MM.1S (cell line): ENCODE measurements at regions not wholly inside any gene's neighbourhood (a gene's known extent, or its start where the extent isn't known, plus 50 kb on each side); places are given as distances from the start of the nearest gene placed in this dataset.

Source experiments
- DNase-seq: peaks from one replicate; pipeline ENCODE4 v3.0.0-alpha.2; 2015
- H2AFZ ChIP-seq: fragments of 300-600 bp; sonication (generic); 2 replicates; pipeline ENCODE4 v1.6.0; 2016; ENCODE audit warnings: antibody characterized with exemption, low read length
- H3F3A ChIP-seq: fragments of 300-600 bp; sonication (generic); 2 replicates; pipeline ENCODE4 v1.6.1; 2016; ENCODE audit warnings: mild to moderate bottlenecking, antibody characterized with exemption, low read length, moderate library complexity, mixed read lengths; ENCODE audit not compliant: insufficient read depth
- H3K27ac ChIP-seq: fragments of 300-600 bp; sonication (generic); 2 replicates; pipeline ENCODE4 v1.5.1; 2016; ENCODE audit warnings: mild to moderate bottlenecking, low read length
- H3K27me3 ChIP-seq: fragments of 300-600 bp; sonication (generic); replicated peaks from 2 replicates; pipeline ENCODE4 v1.6.0; 2016; ENCODE audit warnings: low read length; ENCODE audit not compliant: insufficient read depth
- H3K36me3 ChIP-seq: fragments of 300-600 bp; sonication (generic); replicated peaks from 2 replicates; pipeline ENCODE4 v1.6.1; 2016; ENCODE audit warnings: mild to moderate bottlenecking, low read length, mixed read lengths; ENCODE audit not compliant: insufficient read depth
- H3K4me1 ChIP-seq: fragments of 300-600 bp; sonication (generic); 2 replicates; pipeline ENCODE4 v1.6.1; 2016; ENCODE audit warnings: low read length, mixed read lengths
- H3K4me2 ChIP-seq: fragments of 300-600 bp; sonication (generic); 2 replicates; pipeline ENCODE4 v1.6.0; 2016; ENCODE audit warnings: low read depth, low read length
- H3K4me3 ChIP-seq: fragments of 300-600 bp; sonication (generic); 2 replicates; pipeline ENCODE4 v1.5.1; 2016; ENCODE audit warnings: low read length, mixed read lengths
- H3K79me2 ChIP-seq: fragments of 300-600 bp; sonication (generic); 2 replicates; pipeline ENCODE4 v1.6.1; 2016; ENCODE audit warnings: mixed run types, low read length, mixed read lengths
- H3K9ac ChIP-seq: fragments of 300-600 bp; sonication (generic); 2 replicates; pipeline ENCODE4 v1.6.1; 2016; ENCODE audit warnings: low read length, mixed read lengths
- H3K9me2 ChIP-seq: fragments of 300-600 bp; sonication (generic); replicated peaks from 2 replicates; pipeline ENCODE4 v1.6.1; 2016; ENCODE audit warnings: mild to moderate bottlenecking, low read length, mixed read lengths; ENCODE audit not compliant: insufficient read depth
- H3K9me3 ChIP-seq: fragments of 300-600 bp; sonication (generic); replicated peaks from 2 replicates; pipeline ENCODE4 v1.6.1; 2016; ENCODE audit warnings: mild to moderate bottlenecking, low read length, mixed read lengths; ENCODE audit not compliant: insufficient read depth
- H4K20me1 ChIP-seq: fragments of 300-600 bp; sonication (generic); 2 replicates; pipeline ENCODE4 v1.6.1; 2016; ENCODE audit warnings: mild to moderate bottlenecking, low read length, moderate library complexity, mixed read lengths; ENCODE audit not compliant: insufficient read depth
- EZH2 ChIP-seq: fragments of 300-600 bp; sonication (generic); optimal IDR thresholded peaks from 2 replicates; pipeline ENCODE3; 2017; ENCODE audit warnings: low read depth, mild to moderate bottlenecking, antibody characterized with exemption, low read length, mixed read lengths
- EZH2phosphoT487 ChIP-seq: fragments of 300-600 bp; sonication (generic); IDR thresholded peaks from 2 replicates; pipeline ENCODE4 v1.6.1; 2018; ENCODE audit warnings: antibody characterized with exemption, low read length
- TF ChIP-seq, protein P1 (sequence below): fragments of 300-600 bp; sonication (generic); IDR thresholded peaks from 2 replicates; pipeline ENCODE4 v1.5.1; 2016; ENCODE audit warnings: antibody characterized with exemption, low read length, mixed read lengths

- no peaks in the 10 kb centered on the region for H3F3A ChIP-seq
- no peak overlapping the region for H3K4me2 ChIP-seq
- H3K27ac ChIP-seq: no peak overlapping the region
- H3K9me3 ChIP-seq: no peaks in the 10 kb centered on the region
- no peak for DNase-seq
- H3K79me2 ChIP-seq: no peaks in the 10 kb centered on the region
- no peaks in the 10 kb centered on the region for H3K9me2 ChIP-seq
- TF ChIP-seq EZH2phosphoT487 (no peak), EZH2 (no peak)
- TF ChIP-seq, protein P1, sequence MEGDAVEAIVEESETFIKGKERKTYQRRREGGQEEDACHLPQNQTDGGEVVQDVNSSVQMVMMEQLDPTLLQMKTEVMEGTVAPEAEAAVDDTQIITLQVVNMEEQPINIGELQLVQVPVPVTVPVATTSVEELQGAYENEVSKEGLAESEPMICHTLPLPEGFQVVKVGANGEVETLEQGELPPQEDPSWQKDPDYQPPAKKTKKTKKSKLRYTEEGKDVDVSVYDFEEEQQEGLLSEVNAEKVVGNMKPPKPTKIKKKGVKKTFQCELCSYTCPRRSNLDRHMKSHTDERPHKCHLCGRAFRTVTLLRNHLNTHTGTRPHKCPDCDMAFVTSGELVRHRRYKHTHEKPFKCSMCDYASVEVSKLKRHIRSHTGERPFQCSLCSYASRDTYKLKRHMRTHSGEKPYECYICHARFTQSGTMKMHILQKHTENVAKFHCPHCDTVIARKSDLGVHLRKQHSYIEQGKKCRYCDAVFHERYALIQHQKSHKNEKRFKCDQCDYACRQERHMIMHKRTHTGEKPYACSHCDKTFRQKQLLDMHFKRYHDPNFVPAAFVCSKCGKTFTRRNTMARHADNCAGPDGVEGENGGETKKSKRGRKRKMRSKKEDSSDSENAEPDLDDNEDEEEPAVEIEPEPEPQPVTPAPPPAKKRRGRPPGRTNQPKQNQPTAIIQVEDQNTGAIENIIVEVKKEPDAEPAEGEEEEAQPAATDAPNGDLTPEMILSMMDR: no peak
- H4K20me1 ChIP-seq: no peaks in the 10 kb centered on the region
- no peak overlapping the region for H2AFZ ChIP-seq
- H3K36me3 ChIP-seq: no peaks in the 10 kb centered on the region
- no peaks in the 10 kb centered on the region for H3K4me1 ChIP-seq
- H3K9ac ChIP-seq: no peak overlapping the region
- no peaks in the 10 kb centered on the region for H3K27me3 ChIP-seq
- no peak overlapping the region for H3K4me3 ChIP-seq
Observed at GRCh38 chr1:55831759-55832158, 616.6 kb upstream of the USP24 start.

DNA sequence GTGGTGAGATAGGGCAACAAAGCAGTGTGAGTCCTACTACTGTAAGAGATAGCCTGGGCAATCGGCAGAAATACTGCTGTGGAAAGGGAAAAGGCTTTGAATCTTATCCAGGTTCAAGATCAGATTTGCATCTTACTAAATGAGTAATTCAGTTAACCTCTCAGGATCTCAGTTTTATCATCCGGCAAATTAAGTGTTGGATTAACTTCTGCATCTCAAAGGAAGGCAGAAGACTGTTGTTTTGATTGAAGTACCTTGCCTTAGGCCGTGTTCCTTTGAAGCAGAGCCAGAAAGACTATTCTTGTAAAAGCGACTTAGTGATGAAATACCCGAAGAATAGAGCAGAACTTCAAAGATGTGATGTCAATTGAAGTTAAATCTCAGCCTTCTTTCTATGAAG, 612.9 kb upstream of the USP24 start:
- Histone ChIP-seq H3F3A (no peaks in the 10 kb centered on the region), H3K4me1 (no peaks in the 10 kb centered on the region), H3K36me3 (no peaks in the 10 kb centered on the region), H3K4me2 (no peak overlapping the region), H3K4me3 (no peak overlapping the region), H3K27ac (no peak overlapping the region), H2AFZ (no peak overlapping the region), H3K27me3 (no peaks in the 10 kb centered on the region), H3K9me3 (no peaks in the 10 kb centered on the region), H3K79me2 (no peaks in the 10 kb centered on the region), H3K9ac (no peak overlapping the region), H4K20me1 (no peaks in the 10 kb centered on the region), H3K9me2 (no peaks in the 10 kb centered on the region)
- no peak for DNase-seq
- TF ChIP-seq, protein P1: no peak
- no peak for TF ChIP-seq EZH2
- no peak for TF ChIP-seq EZH2phosphoT487

DNA sequence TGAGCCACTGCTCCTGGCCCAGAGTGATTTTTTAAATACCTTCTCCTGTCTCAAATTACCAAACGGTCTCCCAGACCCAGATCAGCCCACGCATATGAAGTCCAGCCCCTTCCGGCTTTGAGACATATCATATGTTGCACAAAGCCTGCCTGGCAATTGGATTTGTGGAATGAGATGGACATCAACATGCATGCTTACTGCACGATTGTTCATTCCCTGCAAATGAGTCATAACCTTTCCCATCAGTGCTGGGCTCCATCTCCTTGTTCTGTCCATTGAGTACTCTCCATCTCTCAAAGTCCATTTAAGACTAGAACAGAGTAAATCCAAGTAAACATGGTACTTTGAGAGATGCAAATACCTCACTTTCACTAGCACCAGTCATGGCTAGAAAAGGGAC, 612.2 kb upstream of the USP24 start:
- no peak overlapping the region for H3K27ac ChIP-seq
- no peak overlapping the region for H2AFZ ChIP-seq
- H3K9me3 ChIP-seq: no peaks in the 10 kb centered on the region
- H3K4me2 ChIP-seq: no peak overlapping the region
- H3K9ac ChIP-seq: no peak overlapping the region
- no peaks in the 10 kb centered on the region for H3F3A ChIP-seq
- DNase-seq: no peak
- no peaks in the 10 kb centered on the region for H3K27me3 ChIP-seq
- H3K4me3 ChIP-seq: no peak overlapping the region
- TF ChIP-seq EZH2phosphoT487 (no peak), EZH2 (no peak)
- TF ChIP-seq, protein P1: no peak
- H3K79me2 ChIP-seq: no peaks in the 10 kb centered on the region
- H3K4me1 ChIP-seq: no peaks in the 10 kb centered on the region
- no peaks in the 10 kb centered on the region for H3K36me3 ChIP-seq
- H3K9me2 ChIP-seq: no peaks in the 10 kb centered on the region
- no peaks in the 10 kb centered on the region for H4K20me1 ChIP-seq
